Keratinocyte (primary cell): ENCODE measurements at regions not wholly inside any gene's neighbourhood (a gene's known extent, or its start where the extent isn't known, plus 50 kb on each side); places are given as distances from the start of the nearest gene placed in this dataset.
"Not testable (repeated sequence)": the region's sequence is repeated elsewhere in the genome, so short reads cannot be mapped to it uniquely, and the experiment has no call there.

Source experiments
- DNase-seq: peaks from one replicate; pipeline ENCODE4 v3.0.0-alpha.2; 2011; ENCODE audit warnings: low read depth, missing footprints, low spot score
- FAIRE-seq: peaks from 2 replicates; lab custom pipeline; 2011; peaks lifted over from hg19 to GRCh38; lab: Jason Lieb, UNC
- H2AFZ ChIP-seq: 2 replicates; pipeline ENCODE4 v1.6.0; 2012; ENCODE audit warnings: low read length, control low read depth, inconsistent platforms; ENCODE audit not compliant: control insufficient read depth
- H3K27ac ChIP-seq: 2 replicates; pipeline ENCODE4 v1.5.1; 2011; ENCODE audit warnings: low read length; ENCODE audit not compliant: control insufficient read depth, insufficient read depth
- H3K27me3 ChIP-seq: 3 replicates; pipeline ENCODE4 v1.6.0; 2011; ENCODE audit warnings: low read length; ENCODE audit not compliant: control insufficient read depth, insufficient read depth; ENCODE audit errors: extremely low read depth
- H3K36me3 ChIP-seq, 2 experiments: 2 replicates in 1 of 2; 3 replicates in 1 of 2; pipeline ENCODE4 v1.5.1; 2011; ENCODE audit warnings: low read length in 2 of 2, mild to moderate bottlenecking in 1 of 2; ENCODE audit not compliant: control insufficient read depth in 2 of 2, insufficient read depth in 2 of 2; ENCODE audit errors: extremely low read depth in 1 of 2
- H3K4me1 ChIP-seq: 3 replicates; pipeline ENCODE4 v1.5.1; 2011; ENCODE audit warnings: low read length; ENCODE audit not compliant: control insufficient read depth, insufficient read depth; ENCODE audit errors: extremely low read depth
- H3K4me2 ChIP-seq: 3 replicates; pipeline ENCODE4 v1.6.0; 2011; ENCODE audit warnings: low read depth, low read length; ENCODE audit not compliant: control insufficient read depth, insufficient read depth; ENCODE audit errors: extremely low read depth
- H3K4me3 ChIP-seq, 3 experiments: fragments of 200-600 bp in 1 of 3; sonication (generic) in 1 of 3; 2 replicates in 2 of 3; 3 replicates in 1 of 3; pipeline ENCODE4 v1.5.1; 2011 to 2016; ENCODE audit warnings: low read length in 3 of 3, mild to moderate bottlenecking in 3 of 3, control low read depth in 2 of 3, inconsistent platforms in 1 of 3, low read depth in 1 of 3, mixed read lengths in 1 of 3, mixed run types in 1 of 3, moderate library complexity in 1 of 3; ENCODE audit not compliant: control insufficient read depth in 2 of 3, insufficient read depth in 2 of 3; ENCODE audit errors: extremely low read depth in 1 of 3
- H3K79me2 ChIP-seq: 2 replicates; pipeline ENCODE4 v1.6.0; 2012; ENCODE audit warnings: low read length; ENCODE audit not compliant: control insufficient read depth, insufficient read depth
- H3K9ac ChIP-seq: 3 replicates; pipeline ENCODE4 v1.6.0; 2011; ENCODE audit warnings: low read length; ENCODE audit not compliant: control insufficient read depth, insufficient read depth; ENCODE audit errors: extremely low read depth
- H3K9me1 ChIP-seq: 3 replicates; pipeline ENCODE4 v1.6.0; 2011; ENCODE audit warnings: low read length; ENCODE audit not compliant: control insufficient read depth, insufficient read depth; ENCODE audit errors: extremely low read depth
- H3K9me3 ChIP-seq: 2 replicates; pipeline ENCODE4 v1.5.1; 2012; ENCODE audit warnings: low read depth, low read length; ENCODE audit not compliant: control insufficient read depth
- H4K20me1 ChIP-seq: 3 replicates; pipeline ENCODE4 v1.6.0; 2011; ENCODE audit warnings: low read length; ENCODE audit not compliant: control insufficient read depth, insufficient read depth; ENCODE audit errors: extremely low read depth
- CTCF ChIP-seq, 3 experiments: IDR thresholded peaks in 1 of 3; conservative IDR thresholded peaks in 1 of 3; optimal IDR thresholded peaks in 1 of 3; 2 replicates in 2 of 3; 3 replicates in 1 of 3; pipeline versions ENCODE3 to v1.5.1; 2011; ENCODE audit warnings: low read length in 3 of 3, mild to moderate bottlenecking in 3 of 3, moderate library complexity in 2 of 3, control low read depth in 1 of 3, inconsistent platforms in 1 of 3; ENCODE audit not compliant: insufficient read depth in 2 of 3; ENCODE audit errors: extremely low read depth in 1 of 3
- dilution Hi-C: fragments of 300-500 bp; cut with MboI; formaldehyde crosslinking; loops from one replicate; pipeline ENCODE4 v1.7.0; 2020; ENCODE audit warnings: low sequenced_read_pairs; ENCODE audit not compliant: extremely low pct_ligation_motif_present

DNA sequence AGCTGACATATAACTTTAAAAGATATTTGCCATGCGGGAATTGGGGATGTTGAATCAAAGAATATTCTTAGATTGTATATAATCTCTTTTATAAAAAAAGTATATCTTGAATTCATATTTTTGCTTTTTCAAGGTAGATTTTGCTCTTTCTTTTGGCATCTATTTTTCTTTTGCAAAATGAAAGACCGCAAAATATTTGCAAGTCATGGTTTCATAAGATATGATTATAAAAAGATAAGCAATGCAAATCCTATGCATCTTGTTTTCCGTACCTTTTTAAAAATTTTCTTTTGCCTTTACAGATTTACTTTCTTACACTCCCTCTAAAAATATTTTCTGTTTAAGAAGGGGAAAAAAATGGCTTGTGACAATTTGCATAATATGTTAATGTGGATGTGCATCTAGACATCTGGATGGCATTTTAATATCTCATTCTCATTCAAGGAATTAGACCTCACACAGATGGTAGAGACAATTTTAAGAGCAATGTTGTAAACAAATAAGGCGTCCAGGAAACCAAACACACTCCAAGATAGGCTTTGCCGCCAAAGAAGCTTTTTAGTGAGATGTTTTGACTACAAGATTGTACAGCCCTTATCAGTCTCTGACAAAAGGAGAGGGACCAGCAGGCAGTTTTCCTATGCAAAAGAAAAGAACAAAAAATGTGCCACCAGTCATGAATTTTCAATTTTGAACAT, 371.1 kb downstream of the CHL1 start:
- H3K9me3 ChIP-seq, result no peaks in the 10 kb centered on the region
- H3K9me1 ChIP-seq, result no peaks in the 10 kb centered on the region
- no peak overlapping the region for H3K9ac ChIP-seq
- no peaks in the 10 kb centered on the region for H3K27me3 ChIP-seq
- no peak overlapping the region for H2AFZ ChIP-seq
- H3K4me2 ChIP-seq, result no peak overlapping the region
- TF ChIP-seq CTCF (optimal IDR thresholded peaks at IDR 0.05 in 1 of 3, IDR thresholded peaks at IDR 0.05 in 1 of 3, conservative IDR thresholded peaks at IDR 0.05 in 1 of 3; ENCODE audit: extremely low read depth in 1 of 3, insufficient read depth in 2 of 3, low read length in 3 of 3), result no peak
- H3K4me3 ChIP-seq, result no peak overlapping the region
- H3K36me3 ChIP-seq, result no peaks in the 10 kb centered on the region
- no peak overlapping the region for H3K27ac ChIP-seq
- dilution Hi-C loops, result no loop called here
- H3K79me2 ChIP-seq, result no peaks in the 10 kb centered on the region
- no peaks in the 10 kb centered on the region for H4K20me1 ChIP-seq
- DNase-seq (no peak), FAIRE-seq (no peak)
- H3K4me1 ChIP-seq, result no peaks in the 10 kb centered on the region

- H3K27me3 ChIP-seq, H3K4me3 ChIP-seq, H4K20me1 ChIP-seq, H2AFZ ChIP-seq, DNase-seq, H3K4me1 ChIP-seq, H3K79me2 ChIP-seq, H3K9ac ChIP-seq, H3K36me3 ChIP-seq, H3K9me3 ChIP-seq, dilution Hi-C loops, H3K27ac ChIP-seq, FAIRE-seq, H3K9me1 ChIP-seq, H3K4me2 ChIP-seq: not testable (repeated sequence)
Measured at GRCh38 chr3:579529-579928, 383.0 kb downstream of the CHL1 start.

DNA sequence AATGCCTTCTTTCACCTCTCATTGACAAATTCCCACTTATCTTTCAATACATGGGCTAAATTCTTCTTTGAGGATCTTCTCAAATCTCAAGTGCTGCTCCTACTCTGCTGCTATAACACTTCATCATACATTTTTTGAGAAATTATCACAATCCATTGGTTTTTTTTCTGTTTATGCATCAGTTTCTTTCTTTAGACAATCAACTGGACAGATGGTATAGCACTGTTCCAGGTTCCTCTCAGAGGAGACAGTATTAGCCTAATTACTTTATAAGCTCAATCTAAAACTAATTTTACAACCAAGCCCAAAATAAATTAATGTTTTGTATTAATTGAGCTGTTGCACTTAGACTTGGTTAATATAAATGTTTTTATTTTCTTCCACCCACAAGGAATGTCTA, 392.5 kb downstream of the CHL1 start:
- H3K4me3 ChIP-seq, H3K9ac ChIP-seq, FAIRE-seq, DNase-seq, H4K20me1 ChIP-seq, H3K4me1 ChIP-seq, H3K27me3 ChIP-seq, H3K9me3 ChIP-seq, dilution Hi-C loops, H3K27ac ChIP-seq, H3K36me3 ChIP-seq, H2AFZ ChIP-seq, H3K79me2 ChIP-seq, H3K4me2 ChIP-seq, H3K9me1 ChIP-seq: not testable (repeated sequence)

- DNase-seq, dilution Hi-C loops, H3K27ac ChIP-seq, H3K4me3 ChIP-seq, H3K9ac ChIP-seq, H2AFZ ChIP-seq, H3K4me2 ChIP-seq, H3K9me3 ChIP-seq, FAIRE-seq, H3K4me1 ChIP-seq, H4K20me1 ChIP-seq, H3K79me2 ChIP-seq, H3K9me1 ChIP-seq, H3K36me3 ChIP-seq, H3K27me3 ChIP-seq: not testable (repeated sequence)
Measured at GRCh38 chr3:597304-597703, 400.7 kb downstream of the CHL1 start.
